ENCODE measurements at regions not wholly inside any gene's neighbourhood (a gene's known extent, or its start where the extent isn't known, plus 50 kb on each side); places are given as distances from the start of the nearest gene placed in this dataset.
"Not testable (repeated sequence)": the region's sequence is repeated elsewhere in the genome, so short reads cannot be mapped to it uniquely, and the experiment has no call there.

DNA sequence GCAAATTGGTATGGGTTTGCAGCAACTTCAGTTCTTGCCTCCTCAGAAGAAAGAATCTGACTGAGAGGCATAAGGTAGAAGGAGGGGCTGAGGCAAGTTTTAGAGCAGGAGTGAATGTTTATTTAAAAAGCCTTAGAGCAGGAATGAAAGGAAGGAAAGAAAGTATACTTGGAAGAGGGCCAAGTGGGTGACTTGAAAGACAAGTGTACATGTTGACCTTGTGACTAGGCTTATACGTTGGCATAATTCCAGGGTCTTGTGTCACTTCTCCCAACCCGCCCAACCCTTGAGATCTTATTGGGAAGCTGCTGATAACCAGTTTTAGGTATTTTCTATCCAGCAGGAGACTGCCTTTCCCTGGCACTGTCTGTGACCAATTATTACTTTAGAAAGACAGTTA lies 436.9 kb upstream of the ZNF717 start:
- DNase-seq = no peak

DNA sequence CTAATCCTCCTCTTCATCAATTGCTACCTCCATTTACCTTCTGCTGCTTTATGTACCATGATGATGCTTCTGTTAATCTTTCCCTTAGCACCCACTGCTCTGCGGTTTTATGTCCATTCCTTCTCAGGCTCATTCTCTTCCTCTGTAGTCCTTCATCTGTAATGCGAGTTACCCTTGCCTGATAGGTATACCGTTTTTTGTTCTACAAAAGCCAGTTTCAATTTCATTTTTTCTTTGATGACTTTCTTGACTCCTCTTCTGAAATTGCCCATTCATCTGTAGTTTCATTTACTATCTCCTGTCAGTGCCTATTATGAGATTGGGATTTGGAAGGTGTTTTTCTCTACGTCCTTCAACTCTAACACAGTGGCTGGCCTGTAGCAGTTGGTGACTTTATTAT lies 445.9 kb upstream of the ZNF717 start:
- no peak for DNase-seq

DNA sequence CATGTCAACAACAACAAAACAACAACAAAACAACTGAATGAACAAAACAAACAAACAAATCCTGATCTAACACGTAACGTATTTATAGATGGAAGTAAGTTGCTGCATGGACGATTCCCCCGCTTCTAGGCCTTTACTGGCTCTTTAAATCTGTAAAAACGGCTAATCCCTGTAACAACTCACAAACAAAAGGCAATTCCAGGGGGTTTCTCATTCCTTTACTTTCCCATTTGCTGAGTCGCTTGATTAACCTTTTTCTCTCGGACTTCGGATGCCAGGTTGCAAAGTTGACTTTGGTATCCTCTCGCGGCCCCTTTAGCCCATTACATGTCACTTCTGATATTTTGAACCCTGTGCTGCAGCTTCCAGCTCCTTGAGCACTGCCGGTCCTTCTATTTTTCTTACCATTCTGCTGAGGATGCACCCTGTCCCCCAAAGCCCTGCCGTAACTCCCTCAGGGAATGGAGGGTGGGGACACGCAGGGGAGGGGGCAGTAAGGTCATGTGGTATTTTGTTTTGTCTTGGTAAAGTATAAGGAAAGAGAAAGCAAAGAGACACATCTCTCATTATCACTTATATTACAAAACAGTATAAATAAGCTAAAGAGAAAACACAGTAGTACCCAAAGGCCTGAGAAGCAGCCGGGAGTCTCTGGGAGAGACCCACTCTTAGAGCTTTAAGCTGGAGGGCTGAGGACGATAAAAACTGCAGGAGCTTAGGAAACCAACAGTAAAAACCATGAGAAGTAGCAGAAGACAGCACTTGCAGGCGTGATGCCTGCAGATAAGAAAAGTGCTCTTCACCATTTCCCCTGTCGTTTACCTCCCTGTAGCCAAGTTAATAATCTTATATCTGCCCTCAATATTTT lies 457.8 kb upstream of the ZNF717 start:
- no peak for DNase-seq

- DNase-seq = no peak
Observed at GRCh38 chr3:76245073-76245472, 459.7 kb upstream of the ZNF717 start.

- no peak for DNase-seq
Observed at GRCh38 chr3:76245622-76246021, 460.3 kb upstream of the ZNF717 start.

GRCh38 chr3:76264496-76264895 lies 479.1 kb upstream of the ZNF717 start:
- DNase-seq = no peak

GRCh38 chr3:76264911-76265310 lies 479.6 kb upstream of the ZNF717 start:
- DNase-seq = no peak

- no peak for DNase-seq
Observed at GRCh38 chr3:76266511-76266910, 481.2 kb upstream of the ZNF717 start.

GRCh38 chr3:76267851-76268380 lies 482.6 kb upstream of the ZNF717 start:
- DNase-seq = no peak

DNA sequence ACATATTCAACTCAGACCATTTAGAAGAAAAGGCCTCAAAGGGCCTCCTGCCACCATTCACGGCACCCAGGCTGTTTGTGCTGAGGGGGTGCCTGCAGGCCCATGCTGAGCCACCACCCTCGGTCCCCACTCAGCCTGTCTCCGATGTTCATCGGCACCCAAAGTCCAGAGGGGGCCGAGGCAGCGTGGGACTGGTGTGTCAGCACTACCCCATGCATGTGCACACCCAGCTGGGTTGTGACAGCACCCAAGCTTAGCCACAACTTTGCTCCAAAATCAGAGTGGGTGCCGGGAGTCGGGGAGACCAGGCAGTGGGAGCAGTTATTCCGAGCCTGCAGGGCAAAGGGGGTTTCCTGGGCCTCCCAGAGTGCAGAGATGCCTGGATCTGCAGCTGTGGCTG lies 508.5 kb upstream of the ZNF717 start:
- no peak for DNase-seq

DNA sequence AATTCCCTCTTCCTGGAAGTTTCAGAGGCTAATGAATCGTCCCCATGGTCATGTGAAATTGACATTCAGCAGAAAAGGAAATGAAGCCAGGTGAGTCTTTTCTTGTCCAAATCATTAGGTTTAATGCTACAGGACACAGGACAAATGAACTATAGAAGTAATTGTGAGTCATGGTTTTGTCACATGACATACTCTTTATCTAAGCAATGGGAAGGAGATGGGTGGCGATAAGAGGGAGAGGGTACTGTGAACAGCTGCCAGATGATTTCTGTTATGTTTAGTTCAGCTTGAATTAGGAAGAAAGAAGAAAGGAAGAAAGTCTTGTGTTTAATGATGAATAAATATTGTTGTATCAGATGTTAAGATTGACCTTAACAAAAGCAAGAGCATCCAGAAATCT lies 515.4 kb upstream of the ZNF717 start:
- DNase-seq = no peak

GRCh38 chr3:76307556-76307955 lies 522.2 kb upstream of the ZNF717 start:
- no peak for DNase-seq

DNA sequence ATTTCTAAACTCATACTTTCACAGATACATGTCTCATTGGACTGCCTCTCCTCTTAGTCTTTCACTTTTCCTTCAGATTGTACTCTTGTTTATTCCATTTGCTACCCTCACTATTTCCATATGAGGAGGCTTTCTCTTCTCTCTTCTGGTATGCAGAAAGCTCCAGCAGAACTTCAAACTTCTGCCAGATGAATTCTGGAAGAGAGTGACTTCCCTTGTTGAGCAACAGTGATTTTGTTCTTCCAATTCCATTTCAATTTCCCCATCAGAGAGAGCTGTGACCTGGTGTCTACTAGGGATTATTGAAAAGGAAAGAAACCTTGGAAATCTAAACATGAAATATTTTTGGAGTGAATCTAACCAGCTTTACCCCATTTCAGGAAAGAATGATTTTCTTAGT lies 523.2 kb upstream of the ZNF717 start:
- DNase-seq = no peak

DNA sequence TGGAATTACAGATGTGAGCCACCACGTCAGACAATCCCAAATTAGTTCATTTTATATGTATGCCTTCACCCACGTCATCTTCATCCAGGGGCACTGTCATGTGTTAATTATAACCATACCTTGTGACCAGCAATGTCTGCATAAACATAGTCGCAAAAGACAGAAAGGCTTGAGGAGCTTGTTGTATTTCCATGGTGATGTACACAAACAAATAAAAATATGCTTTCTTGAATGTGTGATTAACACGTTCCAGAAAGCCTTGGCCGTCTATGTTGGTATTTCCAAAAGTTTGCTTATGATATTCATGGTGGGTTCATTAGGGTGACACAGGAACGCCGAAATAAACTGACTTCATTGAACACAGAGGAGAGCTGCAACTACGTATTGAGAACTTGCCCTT lies 524.7 kb upstream of the ZNF717 start:
- DNase-seq = no peak

DNA sequence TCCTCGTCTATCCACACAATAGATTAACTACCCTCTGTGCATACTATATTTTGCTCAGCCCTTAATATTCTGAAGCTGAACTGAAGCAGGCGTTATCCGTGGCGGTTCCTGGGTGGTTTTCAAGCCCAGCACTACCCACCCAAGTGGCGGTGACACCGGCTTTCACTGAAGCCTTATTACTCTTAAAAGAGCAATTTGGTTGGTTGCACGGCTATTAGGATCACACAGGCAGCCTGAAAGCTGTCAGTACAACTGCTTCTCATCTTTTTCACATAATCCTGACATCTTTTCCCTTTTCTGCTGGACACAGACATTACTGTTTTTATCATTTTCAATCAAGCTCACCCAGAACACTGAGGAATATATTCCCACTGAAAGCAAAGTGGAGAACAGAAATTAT lies 525.3 kb upstream of the ZNF717 start:
- DNase-seq = no peak

DNA sequence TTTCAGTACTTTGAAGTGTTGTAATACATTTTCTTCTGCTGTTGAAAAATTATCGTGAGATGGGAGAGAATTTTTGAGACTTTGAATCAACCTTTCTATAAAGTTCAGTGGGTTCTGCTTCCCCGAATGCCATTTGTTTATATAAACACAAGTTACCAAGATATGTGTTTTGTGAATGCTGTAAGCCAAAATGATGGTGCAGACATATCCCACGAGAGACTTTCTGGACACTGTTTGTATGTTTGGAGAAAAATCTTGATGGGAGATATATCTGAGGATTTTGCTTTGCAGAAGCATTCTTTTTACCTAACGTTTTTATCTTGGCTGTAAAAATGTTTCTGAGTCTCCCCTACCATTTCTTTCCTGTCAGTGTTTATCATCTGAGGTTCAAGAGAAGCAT lies 526.6 kb upstream of the ZNF717 start:
- DNase-seq = no peak

GRCh38 chr3:76315906-76316305 lies 530.6 kb upstream of the ZNF717 start:
- DNase-seq = not testable (repeated sequence)

DNA sequence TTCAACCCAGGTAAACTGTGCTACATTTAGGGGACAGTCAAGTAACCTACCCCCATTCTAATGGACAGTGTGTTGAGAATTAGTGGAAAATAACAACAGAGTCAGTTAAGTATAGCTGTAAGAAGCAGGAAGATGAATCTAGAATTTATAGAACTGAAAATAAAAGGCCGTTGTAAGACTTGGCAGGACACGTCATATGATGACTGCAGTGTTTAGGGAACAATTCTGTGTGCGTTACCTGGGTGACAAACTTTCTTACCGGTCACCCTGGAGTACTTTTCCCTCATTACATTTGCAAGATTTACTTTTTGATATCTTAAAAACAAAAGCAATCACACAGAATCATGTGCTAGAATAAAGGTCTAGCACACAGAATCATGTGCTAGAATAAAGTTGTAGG lies 536.3 kb upstream of the ZNF717 start:
- DNase-seq = no peak

DNA sequence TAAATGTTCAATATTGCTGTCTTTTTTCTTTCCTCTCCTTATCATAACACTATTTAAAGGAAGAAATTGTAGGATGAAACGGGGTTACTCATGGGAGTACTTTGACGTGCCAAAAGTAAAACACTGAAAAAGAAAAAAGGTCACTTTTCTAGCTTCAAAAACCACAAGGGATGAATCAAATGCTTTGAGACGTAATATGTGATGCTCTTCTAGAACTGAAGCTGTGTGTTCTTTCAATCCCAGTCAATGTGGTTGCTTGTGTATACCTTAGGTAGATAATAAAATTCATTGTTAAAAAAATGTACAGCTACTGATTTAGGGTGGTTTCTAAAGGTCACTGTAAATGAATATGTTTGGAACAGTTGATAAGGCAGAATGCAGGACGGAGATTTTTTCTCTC lies 538.8 kb upstream of the ZNF717 start:
- DNase-seq = no peak

- no peak for DNase-seq
Observed at GRCh38 chr3:76345878-76346277, 560.5 kb upstream of the ZNF717 start.

DNA sequence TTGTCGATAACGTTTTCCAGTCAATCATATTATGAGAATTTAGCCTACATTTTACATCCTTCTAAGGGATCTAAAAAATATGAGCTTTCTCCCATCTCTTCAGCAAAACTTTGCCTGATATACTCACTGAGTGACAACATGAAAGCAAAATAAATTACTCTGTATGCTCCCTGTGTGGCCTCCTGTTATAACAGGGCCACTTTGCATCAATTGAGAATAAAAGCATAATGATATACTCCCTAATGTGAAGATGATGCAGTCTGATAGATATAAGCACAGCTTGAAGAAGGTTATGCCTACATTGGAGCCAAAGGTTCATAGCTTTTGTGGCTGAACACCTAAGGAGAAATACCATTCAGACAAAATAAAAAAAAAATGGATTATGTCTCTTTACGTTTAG lies 561.3 kb upstream of the ZNF717 start:
- DNase-seq = no peak

DNA sequence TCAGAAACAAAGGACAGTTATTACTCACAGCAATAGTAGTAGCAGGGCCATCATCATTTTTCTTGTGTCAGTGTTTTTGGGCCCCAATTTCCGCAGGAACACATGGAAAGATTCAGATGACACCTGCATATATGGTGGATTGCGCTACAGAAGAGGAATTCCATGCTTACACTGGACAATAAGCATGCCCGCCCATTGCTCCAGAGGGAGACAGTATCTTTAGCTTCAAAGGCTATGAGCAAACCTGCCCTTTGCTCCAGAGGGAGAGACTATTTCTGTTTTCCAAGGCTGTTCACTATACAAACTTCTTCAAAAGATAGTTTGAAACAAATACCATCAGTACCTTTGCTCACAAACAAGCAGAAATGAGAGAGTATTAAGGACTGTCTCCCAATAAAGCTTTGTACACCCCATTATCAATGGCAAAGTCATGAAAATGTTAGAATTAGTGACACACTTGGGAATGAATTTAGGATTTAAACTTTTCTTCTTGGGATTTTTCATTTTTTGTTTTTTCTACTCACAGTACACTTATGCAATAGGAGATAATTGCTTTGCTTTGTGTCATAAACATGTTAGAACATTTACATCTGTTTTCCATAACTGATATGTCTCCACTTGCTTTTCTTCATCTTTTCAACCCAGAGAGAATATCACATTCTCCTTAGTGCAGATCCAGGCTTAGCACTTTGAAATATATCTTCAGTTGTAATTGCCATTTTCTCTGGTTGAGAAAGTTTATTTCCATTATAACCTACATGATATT lies 564.5 kb upstream of the ZNF717 start:
- no peak for DNase-seq

- no peak for DNase-seq
Observed at GRCh38 chr3:76352051-76352450, 566.7 kb upstream of the ZNF717 start.
